Chondrocyte (in vitro differentiated cells): ENCODE measurements at regions not wholly inside any gene's neighbourhood (a gene's known extent, or its start where the extent isn't known, plus 50 kb on each side); places are given as distances from the start of the nearest gene placed in this dataset.

ENCODE experiments used
- DNase-seq: peaks from one replicate; pipeline ENCODE4 v3.0.0; 2021; ENCODE audit warnings: mixed read lengths, low spot score
- H3K27ac Mint-ChIP-seq: one replicate; pipeline ENCODE4 v1.8.0; 2021; ENCODE audit warnings: mild to moderate bottlenecking, moderate library complexity, mixed read lengths; ENCODE audit not compliant: unreplicated experiment
- H3K27me3 Mint-ChIP-seq: 2 replicates; pipeline ENCODE4 v1.8.0; 2021; ENCODE audit warnings: low read depth, mixed read lengths
- H3K36me3 Mint-ChIP-seq: 2 replicates; pipeline ENCODE4 v1.8.0; 2021; ENCODE audit warnings: low read depth, mixed read lengths
- H3K4me1 Mint-ChIP-seq: 2 replicates; pipeline ENCODE4 v1.8.0; 2021; ENCODE audit warnings: low read depth, mild to moderate bottlenecking, mixed read lengths
- H3K4me3 Mint-ChIP-seq: one replicate; pipeline ENCODE4 v1.8.0; 2021; ENCODE audit warnings: mild to moderate bottlenecking, moderate library complexity, mixed read lengths; ENCODE audit not compliant: unreplicated experiment
- H3K9me3 Mint-ChIP-seq: 2 replicates; pipeline ENCODE4 v1.8.0; 2021; ENCODE audit warnings: low read depth, mixed read lengths
- TF ChIP-seq, protein P1 (sequence below): fragments of 200-600 bp; sonication (generic); IDR thresholded peaks from 2 replicates; pipeline ENCODE4 v1.5.0; 2021; ENCODE audit warnings: antibody characterized with exemption, mild to moderate bottlenecking, moderate library complexity

DNA sequence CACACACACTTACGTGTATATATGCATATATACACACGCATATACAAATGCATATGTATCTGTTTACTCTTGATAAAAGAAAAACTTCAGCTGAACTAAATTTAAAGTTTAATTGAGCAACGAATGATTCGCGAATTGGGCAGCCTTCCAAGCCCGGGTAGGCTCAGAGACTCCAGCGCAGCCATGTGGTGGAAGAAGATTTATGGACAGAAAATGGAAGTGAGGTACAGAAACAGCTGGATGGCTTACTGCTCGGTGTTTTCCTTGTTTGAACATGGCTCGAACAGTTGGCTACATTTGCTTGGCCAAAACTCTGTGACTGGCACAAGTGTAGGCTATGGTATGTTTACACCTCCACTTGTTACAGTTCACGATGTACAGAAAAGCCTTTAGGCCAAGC is 239.3 kb upstream of the PRDM9 start:
- no peaks in the 10 kb centered on the region for H3K9me3 Mint-ChIP-seq
- no peaks in the 10 kb centered on the region for H3K36me3 Mint-ChIP-seq
- no peak overlapping the region for H3K27ac Mint-ChIP-seq
- TF ChIP-seq, protein P1, sequence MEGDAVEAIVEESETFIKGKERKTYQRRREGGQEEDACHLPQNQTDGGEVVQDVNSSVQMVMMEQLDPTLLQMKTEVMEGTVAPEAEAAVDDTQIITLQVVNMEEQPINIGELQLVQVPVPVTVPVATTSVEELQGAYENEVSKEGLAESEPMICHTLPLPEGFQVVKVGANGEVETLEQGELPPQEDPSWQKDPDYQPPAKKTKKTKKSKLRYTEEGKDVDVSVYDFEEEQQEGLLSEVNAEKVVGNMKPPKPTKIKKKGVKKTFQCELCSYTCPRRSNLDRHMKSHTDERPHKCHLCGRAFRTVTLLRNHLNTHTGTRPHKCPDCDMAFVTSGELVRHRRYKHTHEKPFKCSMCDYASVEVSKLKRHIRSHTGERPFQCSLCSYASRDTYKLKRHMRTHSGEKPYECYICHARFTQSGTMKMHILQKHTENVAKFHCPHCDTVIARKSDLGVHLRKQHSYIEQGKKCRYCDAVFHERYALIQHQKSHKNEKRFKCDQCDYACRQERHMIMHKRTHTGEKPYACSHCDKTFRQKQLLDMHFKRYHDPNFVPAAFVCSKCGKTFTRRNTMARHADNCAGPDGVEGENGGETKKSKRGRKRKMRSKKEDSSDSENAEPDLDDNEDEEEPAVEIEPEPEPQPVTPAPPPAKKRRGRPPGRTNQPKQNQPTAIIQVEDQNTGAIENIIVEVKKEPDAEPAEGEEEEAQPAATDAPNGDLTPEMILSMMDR: no peak
- H3K4me3 Mint-ChIP-seq: no peak overlapping the region
- H3K4me1 Mint-ChIP-seq: no peaks in the 10 kb centered on the region
- H3K27me3 Mint-ChIP-seq: no peaks in the 10 kb centered on the region
- no peak for DNase-seq

DNA sequence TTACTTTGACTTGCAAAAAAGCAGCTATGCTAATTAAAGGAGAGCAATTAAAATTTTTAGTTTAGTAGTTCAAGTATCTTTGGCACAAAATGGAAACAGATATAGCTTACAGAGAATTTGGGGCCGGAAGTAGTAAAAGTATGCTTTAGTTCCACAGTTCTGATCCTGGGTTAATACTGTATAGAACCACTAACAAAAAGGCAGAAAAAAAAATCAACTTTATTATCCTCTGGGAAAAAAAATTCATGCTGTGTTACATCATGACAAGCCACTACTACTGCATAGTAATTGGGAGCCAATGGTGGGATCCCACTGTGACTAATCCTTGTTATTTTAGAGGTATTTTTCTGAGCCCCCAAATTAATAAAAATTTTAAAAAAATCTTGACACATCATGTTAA is 246.8 kb upstream of the PRDM9 start:
- H3K4me3 Mint-ChIP-seq: no peak overlapping the region
- H3K9me3 Mint-ChIP-seq: no peaks in the 10 kb centered on the region
- TF ChIP-seq, protein P1: no peak
- no peak overlapping the region for H3K27ac Mint-ChIP-seq
- DNase-seq: no peak
- no peaks in the 10 kb centered on the region for H3K27me3 Mint-ChIP-seq
- no peaks in the 10 kb centered on the region for H3K36me3 Mint-ChIP-seq
- no peaks in the 10 kb centered on the region for H3K4me1 Mint-ChIP-seq

DNA sequence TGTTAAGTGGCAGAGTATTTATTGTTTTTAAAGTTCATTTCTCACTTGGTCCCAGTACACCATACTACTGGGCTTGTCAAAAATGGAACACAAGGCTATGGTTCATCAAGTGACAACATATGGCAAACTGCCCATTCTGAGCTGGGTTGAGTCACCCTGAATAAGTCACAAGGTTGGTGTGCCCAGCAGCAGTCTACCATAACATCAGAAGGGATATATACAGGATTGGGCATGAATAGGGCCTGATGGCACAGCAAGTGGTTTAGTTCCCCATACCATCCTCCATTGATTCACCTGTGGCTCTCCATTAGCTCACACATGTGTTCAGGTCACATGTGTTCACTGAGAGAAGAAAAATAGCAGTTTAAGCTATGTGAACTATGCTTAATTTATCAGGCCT is 249.8 kb upstream of the PRDM9 start:
- Mint-ChIP-seq H3K27ac (no peak overlapping the region), H3K4me3 (no peak overlapping the region), H3K27me3 (no peaks in the 10 kb centered on the region), H3K36me3 (no peaks in the 10 kb centered on the region), H3K9me3 (no peaks in the 10 kb centered on the region), H3K4me1 (no peaks in the 10 kb centered on the region)
- no peak for DNase-seq
- TF ChIP-seq, protein P1: no peak

DNA sequence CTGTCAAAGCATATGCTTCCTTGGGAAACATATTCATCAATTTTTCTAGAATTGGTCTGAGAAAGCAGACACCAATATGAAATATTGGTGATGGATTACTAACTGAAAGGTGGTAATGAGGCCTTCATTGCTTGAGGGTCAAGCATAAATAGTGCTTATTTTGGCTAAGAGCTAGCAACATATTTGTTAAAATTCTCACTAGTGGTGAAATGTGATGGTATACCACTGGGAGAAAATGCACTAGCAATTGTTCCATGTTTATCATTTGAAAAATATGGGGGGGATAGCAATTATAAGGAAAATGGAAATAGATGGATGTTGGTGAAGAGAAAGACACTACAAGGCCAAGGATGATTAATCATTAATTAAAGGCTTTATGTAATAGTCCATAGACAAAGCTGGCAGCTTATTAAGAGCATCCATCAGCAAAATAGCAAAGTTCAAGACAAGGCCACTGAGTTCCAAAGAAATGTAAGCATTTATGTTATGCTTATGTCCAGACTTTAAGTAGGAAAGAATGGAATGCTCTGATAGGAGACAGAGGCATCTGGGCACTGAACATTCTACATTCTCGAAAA is 253.7 kb upstream of the PRDM9 start:
- H3K27ac Mint-ChIP-seq: no peak overlapping the region
- no peaks in the 10 kb centered on the region for H3K9me3 Mint-ChIP-seq

DNA sequence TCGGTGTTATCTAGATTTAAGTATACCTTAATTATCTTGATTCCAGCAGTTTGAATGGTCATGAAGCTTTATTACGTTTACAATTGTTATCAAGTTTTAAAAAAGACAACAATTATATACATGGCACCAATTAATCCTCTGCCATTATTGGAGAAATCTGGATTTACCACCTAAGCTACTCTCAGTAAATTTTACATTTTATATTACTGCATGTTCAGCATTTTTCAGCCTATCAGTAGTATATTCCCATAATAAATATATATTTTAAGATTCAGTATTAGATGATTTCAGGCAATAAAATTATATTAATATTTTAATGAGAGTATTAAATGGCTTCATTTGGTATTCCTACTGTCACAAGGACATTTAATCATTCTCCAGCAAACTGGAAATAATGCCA is 264.5 kb upstream of the PRDM9 start:
- DNase-seq: no peak
- Mint-ChIP-seq H3K27ac (no peak overlapping the region), H3K36me3 (no peaks in the 10 kb centered on the region), H3K4me3 (no peak overlapping the region), H3K27me3 (peaks cover 2% of the 10 kb centered on the region), H3K4me1 (no peaks in the 10 kb centered on the region), H3K9me3 (peaks cover 5% of the 10 kb centered on the region)
- TF ChIP-seq, protein P1: no peak

More for the DNA sequence above, 253.7 kb upstream of the PRDM9 start:
- H3K4me3 Mint-ChIP-seq: no peak overlapping the region
- no peak for DNase-seq
- no peaks in the 10 kb centered on the region for H3K27me3 Mint-ChIP-seq
- no peaks in the 10 kb centered on the region for H3K4me1 Mint-ChIP-seq
- TF ChIP-seq, protein P1: no peak
- no peaks in the 10 kb centered on the region for H3K36me3 Mint-ChIP-seq
